SW480 (cell line): ENCODE measurements at regions not wholly inside any gene's neighbourhood (a gene's known extent, or its start where the extent isn't known, plus 50 kb on each side); places are given as distances from the start of the nearest gene placed in this dataset.

Experiments used
- DNase-seq: peaks from one replicate; pipeline ENCODE4 v3.0.0-alpha.2; 2016; ENCODE audit warnings: low spot score

DNA sequence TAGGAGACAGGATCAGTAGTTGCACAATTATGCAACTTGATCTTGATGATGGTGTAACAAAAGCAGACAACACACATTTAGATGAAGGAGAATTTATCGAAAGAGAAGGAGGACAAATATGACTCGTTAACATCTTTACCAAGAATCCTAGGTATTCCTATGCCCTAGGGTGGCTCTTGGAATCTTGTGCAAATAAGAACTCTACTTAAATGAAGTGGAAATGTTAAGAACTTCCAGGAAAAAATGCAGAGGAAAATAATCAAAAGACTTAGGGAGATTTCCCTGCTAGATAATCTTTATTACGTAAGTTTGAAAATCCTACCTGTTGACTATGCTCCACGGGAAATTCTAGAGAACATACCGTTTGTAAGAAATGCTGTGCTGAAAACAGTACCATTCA lies 485.4 kb downstream of the POM121L12 start:
- DNase-seq, result no peak

DNA sequence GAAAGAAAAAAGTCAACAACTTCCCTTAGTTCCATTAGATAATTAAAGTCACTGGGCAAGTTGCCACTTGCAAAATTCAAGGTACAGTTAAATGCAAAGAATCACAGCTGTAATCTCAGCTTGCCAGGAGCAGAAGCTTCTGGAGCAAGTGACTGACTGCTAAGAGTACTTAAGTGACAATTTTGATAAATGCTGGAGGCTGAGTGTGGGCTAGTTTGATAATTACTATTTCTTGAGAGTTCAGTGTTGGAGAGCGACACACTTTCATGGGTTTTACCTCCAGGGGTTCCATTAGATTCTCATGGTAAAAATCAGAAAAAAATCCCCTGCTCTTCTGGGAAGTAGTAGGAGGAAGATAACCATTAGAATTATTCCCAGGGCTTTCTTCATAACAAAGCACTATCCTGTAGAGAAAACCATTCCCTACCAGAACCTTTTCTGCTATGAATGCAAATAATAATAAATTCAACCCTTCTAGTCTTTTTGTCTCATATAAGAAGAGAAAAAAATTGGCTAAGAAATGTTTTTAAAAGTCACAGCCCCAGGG lies 486.3 kb downstream of the POM121L12 start:
- no peak for DNase-seq

DNA sequence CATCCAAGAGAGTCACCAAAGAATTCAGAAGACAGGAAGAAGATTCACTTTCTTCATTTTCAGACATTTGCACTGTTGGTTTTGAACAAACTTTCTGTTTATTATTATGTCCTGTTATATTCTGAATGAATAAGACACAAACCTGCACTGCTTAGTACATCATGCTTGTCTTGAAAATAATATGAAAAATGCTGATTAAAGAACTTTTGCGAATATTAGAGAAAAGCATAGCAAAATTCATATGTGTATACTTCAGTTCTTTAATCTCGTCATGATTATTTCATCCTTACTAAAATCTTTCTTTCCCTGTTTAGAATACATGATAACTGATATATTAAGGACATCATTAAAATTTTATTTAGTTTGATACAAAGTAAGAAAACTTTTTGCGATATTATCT lies 504.1 kb downstream of the POM121L12 start:
- DNase-seq, result no peak

GRCh38 chr7:53541475-53541874 lies 506.0 kb downstream of the POM121L12 start:
- DNase-seq, result no peak

GRCh38 chr7:53542157-53542556 lies 506.7 kb downstream of the POM121L12 start:
- no peak for DNase-seq
